Neural progenitor cell (in vitro differentiated cells): ENCODE measurements at regions not wholly inside any gene's neighbourhood (a gene's known extent, or its start where the extent isn't known, plus 50 kb on each side); places are given as distances from the start of the nearest gene placed in this dataset.

Source experiments
- EZH2 ChIP-seq: fragments of 200-600 bp; sonication (generic); IDR thresholded peaks from 2 replicates; pipeline ENCODE4 v1.6.1; 2017; ENCODE audit warnings: antibody characterized with exemption, mild to moderate bottlenecking, moderate library complexity
- EZH2phosphoT487 ChIP-seq: fragments of 200-600 bp; sonication (generic); IDR thresholded peaks from 2 replicates; pipeline ENCODE4 v1.6.1; 2017; ENCODE audit warnings: antibody characterized with exemption
- TF ChIP-seq, protein P1 (sequence below): fragments of 200-600 bp; sonication (generic); IDR thresholded peaks from 2 replicates; pipeline ENCODE4 v1.5.1; 2017; ENCODE audit warnings: antibody characterized with exemption, mild to moderate bottlenecking

DNA sequence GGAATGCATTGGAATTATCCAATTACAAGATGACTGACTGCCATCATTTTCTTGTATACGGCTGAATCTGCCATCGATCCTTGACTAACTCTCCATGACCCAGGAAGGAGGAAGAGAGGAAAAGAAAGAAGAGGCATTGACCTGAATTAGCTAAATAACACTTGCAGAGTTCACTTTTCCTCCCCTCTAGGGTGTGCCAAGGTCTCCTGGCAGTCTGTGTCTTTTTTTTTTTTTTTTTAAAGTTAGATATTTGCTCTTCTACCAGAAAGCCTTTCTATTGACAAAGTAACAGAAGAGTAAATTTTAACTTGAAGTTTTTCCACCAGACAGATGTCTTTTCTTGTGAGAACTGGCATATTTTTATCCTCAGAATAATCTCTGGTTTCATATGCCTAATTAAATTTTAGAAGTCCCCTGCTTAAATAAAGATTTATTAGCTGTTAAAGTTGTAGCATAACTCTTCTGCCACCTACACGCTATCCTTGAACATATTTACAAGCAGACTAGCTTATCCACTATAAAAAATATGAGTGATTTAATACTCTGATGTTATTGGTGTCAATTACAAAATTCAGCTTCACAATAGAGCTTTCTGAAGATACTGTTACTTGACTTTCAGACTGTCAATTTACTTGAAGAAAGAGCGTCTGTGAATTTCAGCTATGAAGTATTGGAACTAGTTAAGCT is 171.7 kb upstream of the ETAA1 start:
- TF ChIP-seq EZH2phosphoT487 = no peak
- TF ChIP-seq, protein P1, sequence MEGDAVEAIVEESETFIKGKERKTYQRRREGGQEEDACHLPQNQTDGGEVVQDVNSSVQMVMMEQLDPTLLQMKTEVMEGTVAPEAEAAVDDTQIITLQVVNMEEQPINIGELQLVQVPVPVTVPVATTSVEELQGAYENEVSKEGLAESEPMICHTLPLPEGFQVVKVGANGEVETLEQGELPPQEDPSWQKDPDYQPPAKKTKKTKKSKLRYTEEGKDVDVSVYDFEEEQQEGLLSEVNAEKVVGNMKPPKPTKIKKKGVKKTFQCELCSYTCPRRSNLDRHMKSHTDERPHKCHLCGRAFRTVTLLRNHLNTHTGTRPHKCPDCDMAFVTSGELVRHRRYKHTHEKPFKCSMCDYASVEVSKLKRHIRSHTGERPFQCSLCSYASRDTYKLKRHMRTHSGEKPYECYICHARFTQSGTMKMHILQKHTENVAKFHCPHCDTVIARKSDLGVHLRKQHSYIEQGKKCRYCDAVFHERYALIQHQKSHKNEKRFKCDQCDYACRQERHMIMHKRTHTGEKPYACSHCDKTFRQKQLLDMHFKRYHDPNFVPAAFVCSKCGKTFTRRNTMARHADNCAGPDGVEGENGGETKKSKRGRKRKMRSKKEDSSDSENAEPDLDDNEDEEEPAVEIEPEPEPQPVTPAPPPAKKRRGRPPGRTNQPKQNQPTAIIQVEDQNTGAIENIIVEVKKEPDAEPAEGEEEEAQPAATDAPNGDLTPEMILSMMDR = no peak
- TF ChIP-seq EZH2 = no peak
